ENCODE measurements at regions not wholly inside any gene's neighbourhood (a gene's known extent, or its start where the extent isn't known, plus 50 kb on each side); places are given as distances from the start of the nearest gene placed in this dataset.

GRCh38 chr12:83665634-83666218, 979.0 kb downstream of the TMTC2 start:
- H3K4me1 ChIP-seq, result no peaks in the 10 kb centered on the region
- no peak overlapping the region for H3K4me3 ChIP-seq
- TF ChIP-seq POLR2A (IDR thresholded peaks at IDR 0.05), result no peak
- TF ChIP-seq CTCF (IDR thresholded peaks at IDR 0.05), result no peak
- H3K36me3 ChIP-seq (ENCODE audit: low read depth, missing control alignments), result no peaks in the 10 kb centered on the region
- no peak overlapping the region for H3K27ac ChIP-seq
- intact Hi-C loops (cut with DNase I; ENCODE audit: low total_unique reads), result no loop called here
- no peaks in the 10 kb centered on the region for H3K27me3 ChIP-seq
- H3K9me3 ChIP-seq, result no peaks in the 10 kb centered on the region
- DNase-seq, result no peak

GRCh38 chr12:83664650-83665049, 977.9 kb downstream of the TMTC2 start:
- Histone ChIP-seq H3K4me3 (no peak overlapping the region), H3K36me3 (ENCODE audit: low read depth, missing control alignments) (no peaks in the 10 kb centered on the region), H3K27ac (no peak overlapping the region), H3K4me1 (no peaks in the 10 kb centered on the region), H3K27me3 (no peaks in the 10 kb centered on the region), H3K9me3 (no peaks in the 10 kb centered on the region)
- TF ChIP-seq POLR2A (IDR thresholded peaks at IDR 0.05) (no peak), CTCF (IDR thresholded peaks at IDR 0.05) (no peak)
- intact Hi-C loops (cut with DNase I; ENCODE audit: low total_unique reads), result no loop called here
- no peak for DNase-seq

GRCh38 chr12:83660727-83661358, 974.1 kb downstream of the TMTC2 start:
- Histone ChIP-seq H3K4me1 (no peaks in the 10 kb centered on the region), H3K27ac (no peak overlapping the region), H3K9me3 (no peaks in the 10 kb centered on the region), H3K27me3 (no peaks in the 10 kb centered on the region), H3K4me3 (no peak overlapping the region), H3K36me3 (ENCODE audit: low read depth, missing control alignments) (no peaks in the 10 kb centered on the region)
- WGBS, 2 donors, result 77 to 81% methylated on average over 3 of the region's 3 CpGs
- intact Hi-C loops (cut with DNase I; ENCODE audit: low total_unique reads), result no loop called here
- DNase-seq, result no peak
- no peak for TF ChIP-seq POLR2A (IDR thresholded peaks at IDR 0.05)

- no peak for DNase-seq
- H3K36me3 ChIP-seq (ENCODE audit: low read depth, missing control alignments), result no peaks in the 10 kb centered on the region
- WGBS, 2 donors, result 47 to 60% methylated on average over 2 of the region's 2 CpGs
- no peaks in the 10 kb centered on the region for H3K9me3 ChIP-seq
- H3K27me3 ChIP-seq, result no peaks in the 10 kb centered on the region
- no peak overlapping the region for H3K4me3 ChIP-seq
- no peak overlapping the region for H3K27ac ChIP-seq
- TF ChIP-seq POLR2A (IDR thresholded peaks at IDR 0.05) (no peak), CTCF (IDR thresholded peaks at IDR 0.05) (no peak)
- intact Hi-C loops (cut with DNase I; ENCODE audit: low total_unique reads), result no loop called here
- H3K4me1 ChIP-seq, result no peaks in the 10 kb centered on the region
Measured at GRCh38 chr12:83659321-83659720, 972.6 kb downstream of the TMTC2 start.

- H3K9me3 ChIP-seq, result no peaks in the 10 kb centered on the region
- H3K4me1 ChIP-seq, result no peaks in the 10 kb centered on the region
- no peak for TF ChIP-seq CTCF (IDR thresholded peaks at IDR 0.05)
- no peak for TF ChIP-seq POLR2A (IDR thresholded peaks at IDR 0.05)
- no peak for DNase-seq
- 65 to 67% methylated on average over 2 of the region's 2 CpGs for WGBS, 2 donors
- no peaks in the 10 kb centered on the region for H3K36me3 ChIP-seq (ENCODE audit: low read depth, missing control alignments)
- H3K27me3 ChIP-seq, result no peaks in the 10 kb centered on the region
- intact Hi-C loops (cut with DNase I; ENCODE audit: low total_unique reads), result no loop called here
- H3K4me3 ChIP-seq, result no peak overlapping the region
- H3K27ac ChIP-seq, result no peak overlapping the region
Measured at GRCh38 chr12:83656004-83656403, 969.3 kb downstream of the TMTC2 start.
